NT2/D1 (cell line): ENCODE measurements at regions not wholly inside any gene's neighbourhood (a gene's known extent, or its start where the extent isn't known, plus 50 kb on each side); places are given as distances from the start of the nearest gene placed in this dataset.

Source experiments
- DNase-seq: peaks from one replicate; pipeline ENCODE4 v3.0.0-alpha.2; 2011; ENCODE audit warnings: low read depth, low spot score
- H3K27me3 ChIP-seq: 2 replicates; pipeline ENCODE4 v1.6.0; 2011; ENCODE audit warnings: mild to moderate bottlenecking; ENCODE audit not compliant: insufficient read length, insufficient read depth
- H3K36me3 ChIP-seq: 2 replicates; pipeline ENCODE4 v1.6.1; 2011; ENCODE audit warnings: mild to moderate bottlenecking, low read length, mixed read lengths; ENCODE audit not compliant: insufficient read depth, insufficient read length
- H3K4me1 ChIP-seq: 2 replicates; pipeline ENCODE4 v1.5.1; 2011; ENCODE audit not compliant: insufficient read depth, insufficient read length
- H3K4me3 ChIP-seq: 2 replicates; pipeline ENCODE4 v1.5.1; 2011; ENCODE audit warnings: low read depth; ENCODE audit not compliant: insufficient read length
- H3K9ac ChIP-seq: 2 replicates; pipeline ENCODE4 v1.6.0; 2011; ENCODE audit warnings: low read depth; ENCODE audit not compliant: insufficient read length
- H3K9me3 ChIP-seq: 2 replicates; pipeline ENCODE4 v1.5.1; 2011; ENCODE audit warnings: mild to moderate bottlenecking, low read length; ENCODE audit not compliant: insufficient read depth
- SUZ12 ChIP-seq: IDR thresholded peaks from 2 replicates; pipeline ENCODE4 v1.6.1; 2011; ENCODE audit not compliant: insufficient read length, insufficient read depth; ENCODE audit errors: extremely low read depth
- YY1 ChIP-seq: IDR thresholded peaks from 2 replicates; pipeline ENCODE4 v1.6.1; 2011; ENCODE audit not compliant: insufficient read length, insufficient read depth
- ZNF274 ChIP-seq: IDR thresholded peaks from 2 replicates; pipeline ENCODE4 v1.6.1; 2011; ENCODE audit warnings: mild to moderate bottlenecking, low read depth, low read length

- no peak for DNase-seq
- Histone ChIP-seq H3K36me3 (no peaks in the 10 kb centered on the region), H3K9ac (no peak overlapping the region), H3K27me3 (no peaks in the 10 kb centered on the region), H3K4me1 (peaks cover 6% of the 10 kb centered on the region), H3K4me3 (no peak overlapping the region), H3K9me3 (peaks cover 8% of the 10 kb centered on the region)
- no peak for TF ChIP-seq ZNF274
- TF ChIP-seq YY1 = no peak
- TF ChIP-seq SUZ12 = no peak
These were observed 86.1 kb upstream of the VAV3 start for GRCh38 chr1:108050911-108051629.

- Histone ChIP-seq H3K27me3 (no peaks in the 10 kb centered on the region), H3K9ac (no peak overlapping the region), H3K4me1 (peaks cover 9% of the 10 kb centered on the region), H3K9me3 (peaks cover 8% of the 10 kb centered on the region), H3K36me3 (no peaks in the 10 kb centered on the region), H3K4me3 (no peak overlapping the region)
- no peak for TF ChIP-seq ZNF274
- TF ChIP-seq SUZ12 = no peak
- TF ChIP-seq YY1 = no peak
- DNase-seq = no peak
These were observed 85.2 kb upstream of the VAV3 start for GRCh38 chr1:108050158-108050557.

GRCh38 chr1:108049178-108049819, 84.3 kb upstream of the VAV3 start:
- Histone ChIP-seq H3K9ac (no peak overlapping the region), H3K4me1 (peaks cover 9% of the 10 kb centered on the region), H3K27me3 (no peaks in the 10 kb centered on the region), H3K9me3 (peaks cover 8% of the 10 kb centered on the region), H3K36me3 (no peaks in the 10 kb centered on the region), H3K4me3 (no peak overlapping the region)
- DNase-seq = no peak
- TF ChIP-seq SUZ12 (no peak), ZNF274 (no peak), YY1 (no peak)

GRCh38 chr1:108048301-108049177, 83.6 kb upstream of the VAV3 start:
- TF ChIP-seq SUZ12 = no peak
- TF ChIP-seq YY1 = no peak
- TF ChIP-seq ZNF274 = no peak
- Histone ChIP-seq H3K36me3 (no peaks in the 10 kb centered on the region), H3K4me3 (no peak overlapping the region), H3K9ac (no peak overlapping the region), H3K27me3 (no peaks in the 10 kb centered on the region), H3K4me1 (peaks cover 9% of the 10 kb centered on the region), H3K9me3 (peaks cover 8% of the 10 kb centered on the region)
- DNase-seq = no peak

- peaks cover 8% of the 10 kb centered on the region for H3K9me3 ChIP-seq
- TF ChIP-seq SUZ12 (no peak), ZNF274 (no peak), YY1 (no peak)
- no peaks in the 10 kb centered on the region for H3K36me3 ChIP-seq
- DNase-seq = no peak
- no peak overlapping the region for H3K9ac ChIP-seq
- H3K27me3 ChIP-seq = no peaks in the 10 kb centered on the region
- H3K4me1 ChIP-seq = peaks cover 7% of the 10 kb centered on the region
- no peak overlapping the region for H3K4me3 ChIP-seq
These were observed 82.1 kb upstream of the VAV3 start for GRCh38 chr1:108047085-108047484.

GRCh38 chr1:108046026-108046425, 81.0 kb upstream of the VAV3 start:
- Histone ChIP-seq H3K4me1 (peaks cover 7% of the 10 kb centered on the region), H3K9ac (no peak overlapping the region), H3K4me3 (no peak overlapping the region), H3K36me3 (no peaks in the 10 kb centered on the region), H3K27me3 (no peaks in the 10 kb centered on the region), H3K9me3 (peaks cover 8% of the 10 kb centered on the region)
- TF ChIP-seq SUZ12 (no peak), ZNF274 (no peak), YY1 (no peak)
- DNase-seq = no peak

- Histone ChIP-seq H3K27me3 (no peaks in the 10 kb centered on the region), H3K36me3 (no peaks in the 10 kb centered on the region), H3K9me3 (peaks cover 8% of the 10 kb centered on the region), H3K4me1 (peaks cover 4% of the 10 kb centered on the region), H3K4me3 (no peak overlapping the region), H3K9ac (no peak overlapping the region)
- DNase-seq = no peak
- TF ChIP-seq SUZ12 (no peak), ZNF274 (no peak), YY1 (no peak)
These were observed 80.5 kb upstream of the VAV3 start for GRCh38 chr1:108045460-108045859.
